Heart left ventricle (tissue), 13 donors: ENCODE measurements at regions not wholly inside any gene's neighbourhood (a gene's known extent, or its start where the extent isn't known, plus 50 kb on each side); places are given as distances from the start of the nearest gene placed in this dataset.

Source experiments
- CTCF ChIP-seq, 12 donors: fragments of 200-600 bp; sonication (generic) in 4 of 12; IDR thresholded peaks; one replicate each; pipeline versions ENCODE4 v1.5.0 to v1.8.0; 2018 to 2022; ENCODE audit warnings: antibody characterized with exemption in 12 of 12, mild to moderate bottlenecking in 5 of 12
- POLR2A ChIP-seq, 2 donors: fragments of 450-650 bp; IDR thresholded peaks; one replicate each; pipeline ENCODE4 v1.6.1; 2017; ENCODE audit warnings: antibody characterized with exemption in 2 of 2, mild to moderate bottlenecking in 2 of 2, moderate library complexity in 2 of 2
- donor health status: ischemic (EF 13 %, LVEDD 7.1; RV severe dilation, severe dysfunction).
- donor health status: DM: no; HTN: yes; CAD: no.
- donor health status: DM: no; HTN: no; CAD: no.
- donor health status: ischemic (EF 25% LVEDD 6.9; RV normal size, moderate dysfunction).
- donor health status: ischemic (EF 25% LVEDD 5.7; RV mildly dilated, moderate dysfunction).
- donor health status: ischemic (EF 35%, LVEDD 5.7; RV mildly dilated, moderate dysfunction).
- donor health status: nonischemic (EF 11% LVEDD 7.7; RV severe dilation, severe dysfunction).
- donor health status: DM: yes; HTN: yes; CAD: no.
- donor health status: PGD.
- donor health status: ischemic (EF 29% LVEDD 5.4; RV normal size, mild dysfunction).
- donor health status: nonischemic (EF 23%, LVEDD 6.1; RV moderate dilation, normal function).

GRCh38 chr20:52893498-52893897 is 78.7 kb upstream of the TSHZ2 start:
- TF ChIP-seq CTCF (IDR thresholded peaks at IDR 0.05): no peak
- no peak for TF ChIP-seq POLR2A (IDR thresholded peaks at IDR 0.05)
